ENCODE measurements at regions not wholly inside any gene's neighbourhood (a gene's known extent, or its start where the extent isn't known, plus 50 kb on each side); places are given as distances from the start of the nearest gene placed in this dataset.
"Not testable (repeated sequence)": the region's sequence is repeated elsewhere in the genome, so short reads cannot be mapped to it uniquely, and the experiment has no call there.

DNA sequence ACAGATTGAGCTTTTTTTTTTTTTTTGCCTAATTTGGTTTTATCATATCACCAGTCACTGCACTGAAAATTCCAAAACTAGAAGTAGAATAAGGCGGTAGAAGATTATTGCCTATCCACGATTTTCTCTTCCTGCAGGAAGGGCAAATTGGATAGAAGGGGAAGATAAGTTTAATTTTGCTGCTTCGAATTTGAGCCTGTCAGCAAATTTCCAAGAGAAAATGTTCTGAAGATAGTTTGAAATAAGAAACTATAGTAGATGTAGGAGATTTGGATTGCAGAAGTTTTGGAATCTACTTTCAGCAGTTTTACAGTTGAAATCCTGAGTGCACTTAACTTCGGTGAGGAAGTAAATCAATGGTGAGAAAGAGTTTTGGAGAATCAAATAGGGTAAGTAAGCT lies 164.9 kb downstream of the PTBP2 start:
- ATAC-seq (no peak), DNase-seq (no peak)
- TF ChIP-seq, protein P1, sequence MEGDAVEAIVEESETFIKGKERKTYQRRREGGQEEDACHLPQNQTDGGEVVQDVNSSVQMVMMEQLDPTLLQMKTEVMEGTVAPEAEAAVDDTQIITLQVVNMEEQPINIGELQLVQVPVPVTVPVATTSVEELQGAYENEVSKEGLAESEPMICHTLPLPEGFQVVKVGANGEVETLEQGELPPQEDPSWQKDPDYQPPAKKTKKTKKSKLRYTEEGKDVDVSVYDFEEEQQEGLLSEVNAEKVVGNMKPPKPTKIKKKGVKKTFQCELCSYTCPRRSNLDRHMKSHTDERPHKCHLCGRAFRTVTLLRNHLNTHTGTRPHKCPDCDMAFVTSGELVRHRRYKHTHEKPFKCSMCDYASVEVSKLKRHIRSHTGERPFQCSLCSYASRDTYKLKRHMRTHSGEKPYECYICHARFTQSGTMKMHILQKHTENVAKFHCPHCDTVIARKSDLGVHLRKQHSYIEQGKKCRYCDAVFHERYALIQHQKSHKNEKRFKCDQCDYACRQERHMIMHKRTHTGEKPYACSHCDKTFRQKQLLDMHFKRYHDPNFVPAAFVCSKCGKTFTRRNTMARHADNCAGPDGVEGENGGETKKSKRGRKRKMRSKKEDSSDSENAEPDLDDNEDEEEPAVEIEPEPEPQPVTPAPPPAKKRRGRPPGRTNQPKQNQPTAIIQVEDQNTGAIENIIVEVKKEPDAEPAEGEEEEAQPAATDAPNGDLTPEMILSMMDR (IDR thresholded peaks at IDR 0.05): no peak
- Histone ChIP-seq H3K27me3 (ENCODE audit: low read depth) (no peaks in the 10 kb centered on the region), H3K36me3 (no peaks in the 10 kb centered on the region), H3K9me3 (no peaks in the 10 kb centered on the region), H3K4me3 (no peak overlapping the region), H3K27ac (no peak overlapping the region), H3K4me1 (no peaks in the 10 kb centered on the region)
- intact Hi-C loops (cut with DNase I): no loop called here

DNA sequence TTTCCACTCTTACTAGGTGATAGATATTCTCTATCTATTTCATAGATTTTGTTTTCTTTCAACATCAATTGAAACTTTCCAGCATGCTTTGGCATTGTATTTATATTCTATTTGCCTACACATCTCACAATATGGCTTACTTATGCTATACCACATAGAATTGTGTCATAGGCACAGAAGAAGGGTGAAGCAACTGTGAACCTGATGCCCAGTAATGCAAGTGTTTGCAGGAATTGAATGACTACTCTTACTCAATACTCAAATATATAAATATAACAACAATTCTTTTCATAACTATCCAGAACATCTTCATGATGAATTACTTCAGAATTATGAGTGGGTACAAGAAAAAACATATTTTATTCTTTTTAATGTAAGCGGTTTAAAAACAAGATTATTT lies 165.9 kb downstream of the PTBP2 start:
- Histone ChIP-seq H3K27me3 (ENCODE audit: low read depth) (no peaks in the 10 kb centered on the region), H3K27ac (no peak overlapping the region), H3K9me3 (no peaks in the 10 kb centered on the region), H3K4me3 (no peak overlapping the region), H3K36me3 (no peaks in the 10 kb centered on the region), H3K4me1 (no peaks in the 10 kb centered on the region)
- DNase-seq (no peak), ATAC-seq (no peak)
- TF ChIP-seq, protein P1 (IDR thresholded peaks at IDR 0.05): no peak
- intact Hi-C loops (cut with DNase I): no loop called here

- TF ChIP-seq, protein P1 (IDR thresholded peaks at IDR 0.05): no peak
- no peaks in the 10 kb centered on the region for H3K4me1 ChIP-seq
- no peak overlapping the region for H3K27ac ChIP-seq
- no peaks in the 10 kb centered on the region for H3K36me3 ChIP-seq
- ATAC-seq: no peak
- H3K27me3 ChIP-seq (ENCODE audit: low read depth): no peaks in the 10 kb centered on the region
- no peak for DNase-seq
- peaks cover 11% of the 10 kb centered on the region for H3K9me3 ChIP-seq
- intact Hi-C loops (cut with DNase I): no loop called here
- H3K4me3 ChIP-seq: no peak overlapping the region
Measured at GRCh38 chr1:96901783-96902363, 180.3 kb downstream of the PTBP2 start.

GRCh38 chr1:96912248-96912647 lies 190.7 kb downstream of the PTBP2 start:
- Histone ChIP-seq H3K27ac (no peak overlapping the region), H3K4me3 (no peak overlapping the region), H3K27me3 (ENCODE audit: low read depth) (no peaks in the 10 kb centered on the region), H3K36me3 (no peaks in the 10 kb centered on the region), H3K4me1 (no peaks in the 10 kb centered on the region), H3K9me3 (no peaks in the 10 kb centered on the region)
- ATAC-seq (no peak), DNase-seq (no peak)
- intact Hi-C loops (cut with DNase I): no loop called here
- TF ChIP-seq, protein P1 (IDR thresholded peaks at IDR 0.05): no peak

DNA sequence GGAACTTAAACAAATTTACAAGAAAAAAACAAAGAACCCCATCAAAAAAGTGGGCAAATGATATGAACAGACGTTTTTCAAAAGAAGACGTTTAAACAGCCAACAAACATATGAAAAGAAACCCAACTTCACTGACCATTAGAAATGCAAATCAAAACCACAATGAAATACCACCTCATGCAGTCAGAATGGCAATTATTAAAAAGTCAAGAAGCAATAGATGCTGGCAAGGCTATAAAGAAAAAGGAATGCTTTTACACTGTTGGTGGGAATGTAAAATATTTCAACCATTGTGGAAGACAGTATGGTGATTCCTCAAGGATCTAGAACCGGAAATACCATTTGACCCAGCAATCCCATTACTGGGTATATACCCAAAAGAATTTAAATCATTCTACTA lies 194.1 kb downstream of the PTBP2 start:
- H3K9me3 ChIP-seq, ATAC-seq, H3K4me1 ChIP-seq: not testable (repeated sequence)

GRCh38 chr1:96918406-96918805 lies 196.8 kb downstream of the PTBP2 start:
- no peaks in the 10 kb centered on the region for H3K4me1 ChIP-seq
- no peak for ATAC-seq
- no peaks in the 10 kb centered on the region for H3K27me3 ChIP-seq (ENCODE audit: low read depth)
- H3K36me3 ChIP-seq: no peaks in the 10 kb centered on the region
- no peak overlapping the region for H3K27ac ChIP-seq
- intact Hi-C loops (cut with DNase I): no loop called here
- DNase-seq: no peak
- H3K4me3 ChIP-seq: no peak overlapping the region
- H3K9me3 ChIP-seq: peaks cover 4% of the 10 kb centered on the region
- TF ChIP-seq, protein P1 (IDR thresholded peaks at IDR 0.05): no peak

More for the DNA sequence above, 194.1 kb downstream of the PTBP2 start:
- DNase-seq; H3K27ac ChIP-seq; intact Hi-C loops (cut with DNase I); H3K27me3 ChIP-seq (ENCODE audit: low read depth); H3K4me3 ChIP-seq; H3K36me3 ChIP-seq: not testable (repeated sequence)

Measured in lower lobe of right lung (tissue), 2 donors.